ENCODE measurements at regions not wholly inside any gene's neighbourhood (a gene's known extent, or its start where the extent isn't known, plus 50 kb on each side); places are given as distances from the start of the nearest gene placed in this dataset.

GRCh38 chr11:90668502-90668901 lies 445.7 kb upstream of the CHORDC1 start:
- Histone ChIP-seq H3K4me1 (no peaks in the 10 kb centered on the region), H3K27ac (no peak overlapping the region), H3K4me3 (no peak overlapping the region), H3K9ac (ENCODE audit: low read depth in 2 of 2, low read length in 2 of 2) (no peak overlapping the region), H3K36me3 (no peaks in the 10 kb centered on the region), H3K9me3 (no peaks in the 10 kb centered on the region), H3K27me3 (no peaks in the 10 kb centered on the region)
- TF ChIP-seq CTCF (IDR thresholded peaks at IDR 0.05): no peak
- DNase-seq: no peak
- intact Hi-C loops (cut with DNase I): no loop called here

- Histone ChIP-seq H3K9ac (ENCODE audit: low read depth in 2 of 2, low read length in 2 of 2) (no peak overlapping the region), H3K9me3 (no peaks in the 10 kb centered on the region), H3K4me3 (no peak overlapping the region), H3K27ac (no peak overlapping the region), H3K36me3 (no peaks in the 10 kb centered on the region), H3K4me1 (no peaks in the 10 kb centered on the region), H3K27me3 (no peaks in the 10 kb centered on the region)
- intact Hi-C loops (cut with DNase I): no loop called here
- TF ChIP-seq CTCF (IDR thresholded peaks at IDR 0.05): no peak
- no peak for DNase-seq
Measured at GRCh38 chr11:90661233-90661632, 438.4 kb upstream of the CHORDC1 start.

- no peak for TF ChIP-seq CTCF (IDR thresholded peaks at IDR 0.05)
- H3K27me3 ChIP-seq: no peaks in the 10 kb centered on the region
Measured at GRCh38 chr11:90656171-90656570, 433.3 kb upstream of the CHORDC1 start.

GRCh38 chr11:90650153-90650552 lies 427.3 kb upstream of the CHORDC1 start:
- no peak for TF ChIP-seq CTCF (IDR thresholded peaks at IDR 0.05)
- no peaks in the 10 kb centered on the region for H3K4me1 ChIP-seq
- no peaks in the 10 kb centered on the region for H3K9me3 ChIP-seq
- H3K4me3 ChIP-seq: no peak overlapping the region
- no peaks in the 10 kb centered on the region for H3K27me3 ChIP-seq
- intact Hi-C loops (cut with DNase I): no loop called here
- H3K36me3 ChIP-seq: no peaks in the 10 kb centered on the region
- DNase-seq: no peak
- H3K27ac ChIP-seq: no peak overlapping the region
- H3K9ac ChIP-seq (ENCODE audit: low read depth in 2 of 2, low read length in 2 of 2): no peak overlapping the region

More at GRCh38 chr11:90656171-90656570, 433.3 kb upstream of the CHORDC1 start:
- Histone ChIP-seq H3K36me3 (no peaks in the 10 kb centered on the region), H3K9me3 (no peaks in the 10 kb centered on the region), H3K9ac (ENCODE audit: low read depth in 2 of 2, low read length in 2 of 2) (no peak overlapping the region), H3K27ac (no peak overlapping the region), H3K4me3 (no peak overlapping the region), H3K4me1 (no peaks in the 10 kb centered on the region)
- DNase-seq: no peak
- intact Hi-C loops (cut with DNase I): no loop called here

GRCh38 chr11:90646706-90647105 lies 423.9 kb upstream of the CHORDC1 start:
- H3K27ac ChIP-seq: no peak overlapping the region
- TF ChIP-seq CTCF (IDR thresholded peaks at IDR 0.05): no peak
- no peaks in the 10 kb centered on the region for H3K27me3 ChIP-seq
- no peaks in the 10 kb centered on the region for H3K36me3 ChIP-seq
- H3K4me1 ChIP-seq: no peaks in the 10 kb centered on the region
- H3K4me3 ChIP-seq: no peak overlapping the region
- H3K9me3 ChIP-seq: no peaks in the 10 kb centered on the region
- no peak for DNase-seq
- no peak overlapping the region for H3K9ac ChIP-seq (ENCODE audit: low read depth in 2 of 2, low read length in 2 of 2)
- intact Hi-C loops (cut with DNase I): no loop called here

GRCh38 chr11:90646266-90646665 lies 423.4 kb upstream of the CHORDC1 start:
- no peaks in the 10 kb centered on the region for H3K27me3 ChIP-seq
- H3K4me1 ChIP-seq: no peaks in the 10 kb centered on the region
- intact Hi-C loops (cut with DNase I): no loop called here
- no peaks in the 10 kb centered on the region for H3K36me3 ChIP-seq
- no peak overlapping the region for H3K9ac ChIP-seq (ENCODE audit: low read depth in 2 of 2, low read length in 2 of 2)
- no peak for DNase-seq
- TF ChIP-seq CTCF (IDR thresholded peaks at IDR 0.05): no peak
- H3K4me3 ChIP-seq: no peak overlapping the region
- H3K9me3 ChIP-seq: no peaks in the 10 kb centered on the region
- H3K27ac ChIP-seq: no peak overlapping the region
